GM12801 (cell line): ENCODE measurements at regions not wholly inside any gene's neighbourhood (a gene's known extent, or its start where the extent isn't known, plus 50 kb on each side); places are given as distances from the start of the nearest gene placed in this dataset.

Source experiments
- TF ChIP-seq, protein P1 (sequence below): IDR thresholded peaks from one replicate; pipeline ENCODE4 v1.5.1; 2011; ENCODE audit warnings: control low read depth; ENCODE audit not compliant: insufficient read length; ENCODE audit errors: extremely low read depth

DNA sequence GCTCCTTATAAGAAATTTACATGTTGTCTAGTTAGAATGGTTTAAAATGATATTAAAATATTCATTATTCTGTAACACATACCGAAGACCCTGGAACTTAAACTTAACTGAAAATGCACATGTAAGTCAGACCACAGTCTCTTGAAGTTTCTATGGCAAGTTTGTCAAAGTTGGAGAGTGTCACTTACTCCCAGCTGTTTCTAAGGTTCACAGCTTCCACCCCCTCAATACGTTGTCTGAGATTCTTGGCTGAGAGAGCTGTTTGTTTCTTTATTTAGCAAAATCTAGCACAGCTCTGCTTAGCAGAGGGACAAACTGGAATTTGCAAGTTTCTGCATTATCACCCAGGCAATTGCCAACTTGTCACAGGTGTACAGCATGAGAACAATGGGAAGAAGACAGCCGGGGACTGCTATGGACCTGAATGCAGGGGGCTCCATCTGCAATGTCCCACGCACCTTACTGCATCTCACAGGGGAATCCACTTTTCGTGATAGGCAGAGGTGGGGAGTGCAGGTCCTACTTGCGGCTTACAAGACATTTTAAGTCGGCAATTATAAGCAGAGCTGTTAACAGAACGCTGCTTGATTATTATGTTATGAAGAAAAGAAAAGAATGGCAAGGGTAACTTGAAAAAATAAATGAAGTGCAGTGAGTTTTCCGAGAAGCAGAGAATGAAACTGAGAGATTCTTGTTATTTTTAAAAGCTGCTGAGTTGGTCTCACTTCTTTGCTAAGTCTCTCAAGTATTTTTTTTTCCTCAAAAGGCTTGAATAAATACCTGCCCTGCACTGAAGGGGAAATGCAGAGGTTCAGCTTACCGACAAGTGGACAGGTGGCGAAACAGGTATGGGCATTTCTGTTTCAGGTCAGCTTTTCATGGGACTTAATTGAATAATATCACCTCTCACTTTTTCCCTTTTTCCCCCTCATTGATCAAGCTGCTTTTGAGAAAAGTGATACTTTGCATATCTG is 1072.1 kb upstream of the FANCL start:
- TF ChIP-seq, protein P1, sequence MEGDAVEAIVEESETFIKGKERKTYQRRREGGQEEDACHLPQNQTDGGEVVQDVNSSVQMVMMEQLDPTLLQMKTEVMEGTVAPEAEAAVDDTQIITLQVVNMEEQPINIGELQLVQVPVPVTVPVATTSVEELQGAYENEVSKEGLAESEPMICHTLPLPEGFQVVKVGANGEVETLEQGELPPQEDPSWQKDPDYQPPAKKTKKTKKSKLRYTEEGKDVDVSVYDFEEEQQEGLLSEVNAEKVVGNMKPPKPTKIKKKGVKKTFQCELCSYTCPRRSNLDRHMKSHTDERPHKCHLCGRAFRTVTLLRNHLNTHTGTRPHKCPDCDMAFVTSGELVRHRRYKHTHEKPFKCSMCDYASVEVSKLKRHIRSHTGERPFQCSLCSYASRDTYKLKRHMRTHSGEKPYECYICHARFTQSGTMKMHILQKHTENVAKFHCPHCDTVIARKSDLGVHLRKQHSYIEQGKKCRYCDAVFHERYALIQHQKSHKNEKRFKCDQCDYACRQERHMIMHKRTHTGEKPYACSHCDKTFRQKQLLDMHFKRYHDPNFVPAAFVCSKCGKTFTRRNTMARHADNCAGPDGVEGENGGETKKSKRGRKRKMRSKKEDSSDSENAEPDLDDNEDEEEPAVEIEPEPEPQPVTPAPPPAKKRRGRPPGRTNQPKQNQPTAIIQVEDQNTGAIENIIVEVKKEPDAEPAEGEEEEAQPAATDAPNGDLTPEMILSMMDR: no peak

DNA sequence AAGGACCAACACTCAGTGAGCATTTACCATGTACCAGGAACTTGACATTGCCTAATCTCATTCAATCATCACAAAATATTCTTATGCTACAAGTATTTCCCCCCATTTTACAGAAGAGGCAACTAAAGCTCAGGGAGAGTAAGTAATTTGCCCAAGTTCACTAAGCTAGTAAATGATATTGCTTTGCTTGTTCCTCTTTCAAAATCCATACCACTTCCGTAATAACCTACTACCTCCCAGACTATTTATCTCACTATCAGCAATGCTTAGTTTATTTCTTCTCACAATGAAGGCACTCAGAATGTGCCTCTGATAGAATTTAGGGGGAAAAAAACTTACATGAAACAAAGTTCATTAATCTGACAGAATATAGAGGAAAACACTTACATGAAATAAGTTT is 1070.9 kb upstream of the FANCL start:
- TF ChIP-seq, protein P1: no peak

DNA sequence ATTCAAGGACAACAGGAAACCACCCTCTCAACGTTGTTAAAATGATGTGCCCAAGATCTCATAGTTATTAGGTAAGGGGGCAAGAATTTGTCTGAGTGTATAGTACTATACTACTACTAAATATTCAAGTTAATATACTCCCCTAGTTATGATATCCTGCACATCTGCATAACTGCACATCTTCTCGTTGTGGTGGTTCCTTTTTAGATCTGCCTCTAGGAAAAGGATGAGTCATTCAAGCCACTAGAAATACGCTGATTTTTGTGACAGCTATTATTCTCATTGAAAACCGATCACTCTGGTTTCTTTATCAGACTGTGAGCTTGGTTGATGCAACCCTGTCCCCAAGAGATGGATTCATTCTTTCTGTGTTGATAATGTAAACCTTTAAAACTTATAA is 1067.0 kb upstream of the FANCL start:
- TF ChIP-seq, protein P1: no peak

DNA sequence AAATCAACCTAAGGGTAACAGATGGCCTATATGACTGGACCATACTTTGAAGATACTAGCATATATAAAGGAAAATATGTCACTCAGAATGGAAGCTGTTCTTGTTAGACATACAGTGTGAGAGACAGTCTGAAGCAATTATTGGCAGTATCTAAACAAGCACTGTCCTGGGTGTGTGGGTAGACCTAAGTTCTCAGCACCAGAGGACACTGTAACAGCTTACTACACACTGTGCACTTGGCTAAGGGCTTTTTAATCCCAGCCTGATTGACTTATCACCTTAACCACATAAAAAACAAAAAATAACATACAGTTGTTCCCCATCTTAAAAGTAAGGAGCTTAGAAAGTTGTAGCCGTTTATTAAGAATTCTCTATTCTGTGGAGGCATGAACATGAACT is 1066.1 kb upstream of the FANCL start:
- TF ChIP-seq, protein P1: no peak

DNA sequence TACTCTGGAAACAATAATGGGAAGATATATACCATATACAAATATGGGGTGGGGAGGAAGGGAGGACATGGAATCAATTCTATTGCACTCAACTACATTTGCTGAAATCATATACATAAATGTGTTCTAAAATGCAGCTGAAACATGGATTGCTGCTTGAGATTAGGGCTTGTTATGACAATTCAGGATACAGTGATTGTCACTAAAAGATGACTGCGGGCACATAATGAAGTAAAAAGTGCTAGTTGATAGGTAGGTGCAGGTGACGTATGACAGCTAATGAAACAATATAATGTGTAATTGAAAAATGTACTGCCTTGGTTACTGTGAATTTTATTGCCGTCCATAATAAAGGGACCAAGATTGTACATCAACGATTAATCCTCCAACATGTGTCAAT is 1062.1 kb upstream of the FANCL start:
- TF ChIP-seq, protein P1: no peak

DNA sequence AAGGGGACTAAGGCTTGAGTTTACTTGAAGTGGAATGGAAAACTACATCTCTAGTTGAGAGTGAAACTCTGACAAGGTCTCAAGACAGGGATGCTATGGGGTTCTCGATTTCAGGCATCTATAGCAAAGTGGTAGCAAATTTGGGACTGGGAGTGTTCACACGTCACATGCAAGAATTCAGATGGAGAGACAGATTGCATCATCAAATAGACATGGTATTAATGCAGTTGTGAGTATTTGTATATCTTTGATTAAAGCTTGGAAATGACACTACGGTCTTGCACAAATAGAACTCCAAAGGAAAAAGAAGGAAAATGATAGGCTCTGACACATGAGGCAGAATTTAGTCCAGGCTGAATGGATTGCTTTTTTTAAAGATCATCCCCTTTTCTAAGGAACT is 1061.6 kb upstream of the FANCL start:
- TF ChIP-seq, protein P1: no peak

DNA sequence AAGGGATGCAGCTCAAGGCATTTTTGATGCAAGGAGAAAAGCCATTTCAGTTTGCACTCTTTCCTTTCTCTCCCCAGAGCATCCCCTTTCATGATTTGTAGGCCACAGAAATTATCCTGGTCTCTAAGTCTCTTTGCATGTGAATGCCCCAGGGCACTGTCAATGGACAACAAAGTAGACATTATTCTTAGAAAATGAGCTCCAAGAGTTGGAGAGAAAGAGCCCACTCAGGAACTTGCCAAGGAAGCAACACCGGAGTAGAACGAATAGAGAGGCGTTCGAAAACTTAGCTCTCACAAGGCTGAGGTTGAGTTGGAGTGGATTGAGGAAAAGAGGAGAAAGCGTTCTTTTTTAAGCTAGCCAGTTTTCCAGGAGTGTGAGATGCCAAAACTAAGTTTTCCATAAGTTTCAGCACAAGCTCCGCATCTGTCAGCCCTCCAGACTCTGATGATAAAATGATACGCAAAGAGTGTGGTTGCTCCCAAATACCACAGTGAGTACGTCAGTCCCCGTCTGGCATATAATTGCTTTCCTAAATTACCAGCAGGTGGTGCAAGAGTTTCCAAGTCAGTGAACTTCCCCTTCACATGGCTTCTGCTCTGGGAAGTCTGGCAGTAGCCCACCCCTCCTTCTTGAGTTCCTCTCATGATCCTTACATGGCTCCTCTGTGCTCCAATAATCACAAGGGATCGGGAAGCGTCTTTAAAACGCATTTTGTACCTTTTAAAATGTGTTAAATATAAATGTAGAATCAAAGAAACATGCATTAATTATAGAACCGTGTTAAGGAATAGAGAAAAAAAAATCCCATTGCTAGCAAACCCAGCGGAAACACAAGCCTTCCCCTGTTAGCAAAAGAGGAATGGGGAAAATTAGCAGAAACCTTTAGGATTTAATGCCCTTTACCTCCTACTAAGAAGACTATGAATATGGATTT is 1060.6 kb upstream of the FANCL start:
- TF ChIP-seq, protein P1: no peak
